ENCODE measurements at regions not wholly inside any gene's neighbourhood (a gene's known extent, or its start where the extent isn't known, plus 50 kb on each side); places are given as distances from the start of the nearest gene placed in this dataset.

DNA sequence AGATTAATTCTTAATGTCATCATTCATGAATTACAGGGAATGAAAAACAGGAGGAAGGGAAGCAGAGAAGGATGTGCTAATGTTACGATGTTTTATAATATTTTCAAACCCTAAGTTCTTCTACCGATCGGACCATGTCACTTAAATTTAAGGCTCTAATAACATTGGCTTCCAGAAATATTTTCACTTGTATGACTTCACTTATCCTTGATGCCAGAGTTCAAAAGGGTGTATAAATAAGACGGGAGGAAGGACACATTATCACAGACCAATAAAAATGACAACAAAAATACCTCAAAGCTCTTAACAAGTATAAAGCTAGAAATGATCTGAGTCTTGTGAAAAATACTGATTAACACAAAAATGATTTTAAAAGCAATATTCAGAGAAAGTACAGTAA lies 370.4 kb upstream of the CITED2 start:
- no peak overlapping the region for H3K4me3 ChIP-seq (ENCODE audit: low read length)
- no peak for DNase-seq (ENCODE audit: low read depth)
- TF ChIP-seq, protein P1, sequence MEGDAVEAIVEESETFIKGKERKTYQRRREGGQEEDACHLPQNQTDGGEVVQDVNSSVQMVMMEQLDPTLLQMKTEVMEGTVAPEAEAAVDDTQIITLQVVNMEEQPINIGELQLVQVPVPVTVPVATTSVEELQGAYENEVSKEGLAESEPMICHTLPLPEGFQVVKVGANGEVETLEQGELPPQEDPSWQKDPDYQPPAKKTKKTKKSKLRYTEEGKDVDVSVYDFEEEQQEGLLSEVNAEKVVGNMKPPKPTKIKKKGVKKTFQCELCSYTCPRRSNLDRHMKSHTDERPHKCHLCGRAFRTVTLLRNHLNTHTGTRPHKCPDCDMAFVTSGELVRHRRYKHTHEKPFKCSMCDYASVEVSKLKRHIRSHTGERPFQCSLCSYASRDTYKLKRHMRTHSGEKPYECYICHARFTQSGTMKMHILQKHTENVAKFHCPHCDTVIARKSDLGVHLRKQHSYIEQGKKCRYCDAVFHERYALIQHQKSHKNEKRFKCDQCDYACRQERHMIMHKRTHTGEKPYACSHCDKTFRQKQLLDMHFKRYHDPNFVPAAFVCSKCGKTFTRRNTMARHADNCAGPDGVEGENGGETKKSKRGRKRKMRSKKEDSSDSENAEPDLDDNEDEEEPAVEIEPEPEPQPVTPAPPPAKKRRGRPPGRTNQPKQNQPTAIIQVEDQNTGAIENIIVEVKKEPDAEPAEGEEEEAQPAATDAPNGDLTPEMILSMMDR (IDR thresholded peaks at IDR 0.05; ENCODE audit: insufficient read depth, low read depth, low read length, missing control alignments): no peak

DNA sequence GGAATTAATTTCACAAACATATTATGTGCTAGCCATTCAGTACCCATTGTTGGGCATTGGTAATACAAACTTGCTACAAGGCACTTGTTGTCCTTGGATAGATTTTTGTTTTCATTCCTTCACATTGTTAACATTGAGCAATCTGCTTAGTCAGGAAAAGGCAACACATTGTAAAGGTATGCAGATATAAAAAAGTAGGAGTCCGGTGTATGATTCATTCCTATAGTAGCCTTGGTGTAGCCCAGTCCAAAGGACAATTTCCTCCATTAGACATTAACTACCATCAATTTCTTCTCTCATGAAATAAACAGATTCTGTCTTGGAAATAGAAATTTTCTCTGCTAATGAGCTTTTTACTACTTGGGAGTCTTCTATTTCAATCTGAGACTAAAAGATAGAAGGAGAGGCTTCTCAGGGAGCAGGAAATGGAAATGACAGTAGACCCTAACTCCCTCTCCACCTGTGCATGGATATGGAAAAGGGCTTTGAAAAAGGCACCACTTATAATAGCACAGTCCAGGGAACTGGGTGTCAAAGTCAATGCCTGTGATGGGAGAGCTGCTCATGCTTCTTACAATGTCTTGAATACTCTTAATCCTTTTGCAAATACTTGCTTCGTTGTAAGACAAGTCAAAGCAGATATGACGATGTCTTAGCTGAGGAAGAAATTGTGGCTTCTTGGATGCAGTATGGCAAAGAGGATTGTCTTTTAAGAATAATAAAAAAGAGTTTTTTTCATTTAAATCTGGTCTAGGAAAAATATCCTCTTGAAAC lies 369.4 kb upstream of the CITED2 start:
- TF ChIP-seq, protein P1 (IDR thresholded peaks at IDR 0.05; ENCODE audit: insufficient read depth, low read depth, low read length, missing control alignments): no peak
- H3K4me3 ChIP-seq (ENCODE audit: low read length): no peak overlapping the region
- DNase-seq (ENCODE audit: low read depth): peak; percentile 91

DNA sequence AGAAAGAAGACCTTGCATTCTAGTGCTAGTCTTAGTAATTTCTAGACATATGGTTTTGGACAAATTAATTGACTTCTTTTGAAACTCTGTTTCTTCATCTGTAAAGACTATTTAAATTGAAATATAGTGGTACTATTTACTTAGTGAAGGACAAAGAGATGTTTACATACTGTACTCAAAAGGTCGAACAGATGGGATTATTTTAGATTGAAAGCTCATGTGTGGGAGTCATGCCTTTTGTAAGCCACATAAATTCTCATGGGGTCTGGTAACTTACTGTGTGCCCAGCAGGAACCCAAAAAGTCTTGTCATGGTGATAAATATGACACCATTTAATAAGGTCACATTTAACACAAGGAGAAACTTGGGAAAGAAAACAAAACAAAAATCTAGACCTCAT lies 368.2 kb upstream of the CITED2 start:
- DNase-seq (ENCODE audit: low read depth): no peak
- TF ChIP-seq, protein P1 (IDR thresholded peaks at IDR 0.05; ENCODE audit: insufficient read depth, low read depth, low read length, missing control alignments): no peak
- no peak overlapping the region for H3K4me3 ChIP-seq (ENCODE audit: low read length)

DNA sequence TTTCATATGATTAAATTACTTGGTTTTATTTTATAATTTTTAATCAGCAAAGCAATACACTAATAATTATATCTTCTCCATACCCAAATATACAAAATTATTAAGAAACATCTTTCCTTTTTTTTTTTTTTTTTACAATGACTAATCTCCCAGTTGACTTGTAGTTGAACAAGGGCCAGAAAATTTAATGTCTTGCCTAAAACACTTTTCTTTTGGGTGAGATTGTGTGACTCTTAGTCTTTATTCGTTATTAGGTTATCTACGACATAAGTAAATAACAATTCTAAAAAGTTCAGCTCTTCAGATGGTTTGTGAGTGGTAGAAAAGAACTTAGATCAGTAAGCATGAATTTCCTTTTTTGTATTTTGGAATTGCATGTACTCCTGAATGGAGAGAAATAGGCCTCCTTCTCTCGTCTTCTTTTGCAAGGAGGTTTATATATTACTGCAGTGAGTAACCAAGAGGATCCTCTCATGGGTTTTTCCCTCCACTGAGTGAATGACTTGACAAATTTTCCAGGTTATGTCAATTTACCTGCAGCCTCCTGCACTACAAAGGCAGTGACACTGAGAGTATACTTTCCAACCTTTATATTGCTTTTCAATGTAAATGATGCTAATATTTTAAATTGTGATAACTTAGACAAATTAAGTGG lies 364.5 kb upstream of the CITED2 start:
- no peak for DNase-seq (ENCODE audit: low read depth)
- TF ChIP-seq, protein P1 (IDR thresholded peaks at IDR 0.05; ENCODE audit: insufficient read depth, low read depth, low read length, missing control alignments): no peak
- no peak overlapping the region for H3K4me3 ChIP-seq (ENCODE audit: low read length)

DNA sequence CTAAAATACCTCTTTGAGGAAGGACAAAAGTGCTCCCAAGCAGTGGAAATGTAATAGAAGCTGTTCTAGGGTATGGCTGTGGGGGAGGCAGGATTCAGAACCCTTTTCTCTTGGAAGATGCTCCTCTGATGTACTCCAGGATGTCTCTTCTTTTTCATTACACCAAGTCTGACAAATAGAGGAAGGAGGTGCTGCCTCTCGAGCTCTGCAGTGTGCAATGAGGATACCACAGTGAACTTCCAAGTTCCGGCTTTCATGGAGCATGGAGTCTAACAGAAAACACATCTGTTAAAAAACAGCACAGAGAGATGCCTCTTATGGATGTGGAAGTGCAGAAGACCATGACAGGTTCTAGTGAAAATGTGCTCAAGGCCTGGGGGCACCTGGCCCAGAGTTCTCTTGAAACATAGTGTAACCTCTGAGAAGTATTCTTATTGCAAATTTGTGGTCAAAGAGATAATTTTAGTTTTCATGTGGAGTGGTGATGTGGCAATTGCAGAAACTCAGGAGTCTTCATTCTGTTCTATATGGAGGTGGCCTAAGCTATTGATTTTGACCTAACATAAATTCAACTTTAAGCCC lies 362.0 kb upstream of the CITED2 start:
- no peak for DNase-seq (ENCODE audit: low read depth)
- H3K4me3 ChIP-seq (ENCODE audit: low read length): no peak overlapping the region
- TF ChIP-seq, protein P1 (IDR thresholded peaks at IDR 0.05; ENCODE audit: insufficient read depth, low read depth, low read length, missing control alignments): no peak

DNA sequence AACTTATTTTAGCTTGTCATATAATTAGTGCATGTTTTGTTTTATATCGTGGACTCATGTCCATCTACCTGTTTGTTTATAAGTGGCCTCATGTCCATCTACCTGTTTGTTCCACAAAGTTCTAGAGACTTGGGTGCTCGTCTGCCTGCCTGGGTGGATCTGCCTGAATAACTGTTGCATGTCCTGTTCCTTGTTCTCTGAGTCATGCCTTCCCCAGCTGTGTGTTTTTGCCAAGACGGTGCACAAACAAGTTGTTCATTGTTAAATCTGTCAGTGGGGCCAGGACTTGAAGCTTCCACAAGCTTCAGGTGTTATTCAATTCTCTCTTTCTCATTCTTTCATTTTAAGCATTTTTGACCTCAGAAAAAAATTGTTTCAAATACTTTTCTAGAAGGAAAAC lies 358.0 kb upstream of the CITED2 start:
- DNase-seq (ENCODE audit: low read depth): peak; percentile 89
- TF ChIP-seq, protein P1 (IDR thresholded peaks at IDR 0.05; ENCODE audit: insufficient read depth, low read depth, low read length, missing control alignments): no peak

More for the DNA sequence above, 358.0 kb upstream of the CITED2 start:
- no peak overlapping the region for H3K4me3 ChIP-seq (ENCODE audit: low read length)

Data from epithelial cell of esophagus (primary cell).